ENCODE measurements at regions not wholly inside any gene's neighbourhood (a gene's known extent, or its start where the extent isn't known, plus 50 kb on each side); places are given as distances from the start of the nearest gene placed in this dataset.
"Not testable (repeated sequence)": the region's sequence is repeated elsewhere in the genome, so short reads cannot be mapped to it uniquely, and the experiment has no call there.

GRCh38 chr16:77500934-77501664 lies 66.3 kb upstream of the ADAMTS18 start:
- Histone ChIP-seq H3K36me3 (no peaks in the 10 kb centered on the region), H3K4me1 (peaks cover 0 to 5% (median 0%) of the 10 kb centered on the region in 4 donors), H3K9me3 (no peaks in the 10 kb centered on the region), H3K4me3 (no peak overlapping the region), H3K27me3 (no peaks in the 10 kb centered on the region), H3K27ac (no peak overlapping the region)
- WGBS, 2 donors: 64 to 65% methylated on average over 7 of the region's 7 CpGs
- no peak for DNase-seq (ENCODE audit: low spot score in 2 of 2)
- TF ChIP-seq EP300 (IDR thresholded peaks at IDR 0.05) (no peak), POLR2A (IDR thresholded peaks at IDR 0.05) (no peak), CTCF (IDR thresholded peaks at IDR 0.05) (no peak)

- H3K4me3 ChIP-seq: no peak overlapping the region
- peaks cover 0 to 5% (median 0%) of the 10 kb centered on the region in 4 donors for H3K4me1 ChIP-seq
- no peak for TF ChIP-seq CTCF (IDR thresholded peaks at IDR 0.05)
- TF ChIP-seq POLR2A (IDR thresholded peaks at IDR 0.05): no peak
- TF ChIP-seq EP300 (IDR thresholded peaks at IDR 0.05): no peak
- DNase-seq (ENCODE audit: low spot score in 2 of 2): no peak
- H3K36me3 ChIP-seq: no peaks in the 10 kb centered on the region
- no peaks in the 10 kb centered on the region for H3K27me3 ChIP-seq
- no peaks in the 10 kb centered on the region for H3K9me3 ChIP-seq
- 88 to 93% methylated on average over 6 of the region's 6 CpGs for WGBS, 2 donors
- H3K27ac ChIP-seq: no peak overlapping the region
These were observed 67.6 kb upstream of the ADAMTS18 start for GRCh38 chr16:77502448-77502847.

GRCh38 chr16:77506492-77506891 lies 71.7 kb upstream of the ADAMTS18 start:
- H3K4me3 ChIP-seq; H3K9me3 ChIP-seq; H3K36me3 ChIP-seq; H3K27me3 ChIP-seq; H3K27ac ChIP-seq; H3K4me1 ChIP-seq; DNase-seq (ENCODE audit: low spot score in 2 of 2): not testable (repeated sequence)
- WGBS, 2 donors: 89 to 95% methylated on average over 2 of the region's 2 CpGs

GRCh38 chr16:77509051-77509450 lies 74.2 kb upstream of the ADAMTS18 start:
- 89 to 95% methylated on average over 5 of the region's 5 CpGs for WGBS, 2 donors
- no peak for DNase-seq (ENCODE audit: low spot score in 2 of 2)
- no peaks in the 10 kb centered on the region for H3K9me3 ChIP-seq
- no peak overlapping the region for H3K27ac ChIP-seq
- H3K4me1 ChIP-seq: no peaks in the 10 kb centered on the region
- H3K36me3 ChIP-seq: no peaks in the 10 kb centered on the region
- no peaks in the 10 kb centered on the region for H3K27me3 ChIP-seq
- no peak for TF ChIP-seq EP300 (IDR thresholded peaks at IDR 0.05)
- no peak for TF ChIP-seq POLR2A (IDR thresholded peaks at IDR 0.05)
- TF ChIP-seq CTCF (IDR thresholded peaks at IDR 0.05): no peak
- H3K4me3 ChIP-seq: no peak overlapping the region

GRCh38 chr16:77509796-77510195 lies 75.0 kb upstream of the ADAMTS18 start:
- no peak for TF ChIP-seq EP300 (IDR thresholded peaks at IDR 0.05)
- no peak for TF ChIP-seq POLR2A (IDR thresholded peaks at IDR 0.05)
- no peak for TF ChIP-seq CTCF (IDR thresholded peaks at IDR 0.05)
- WGBS, 2 donors: 61 to 67% methylated on average over 6 of the region's 6 CpGs
- Histone ChIP-seq H3K4me1 (no peaks in the 10 kb centered on the region), H3K9me3 (no peaks in the 10 kb centered on the region), H3K36me3 (no peaks in the 10 kb centered on the region), H3K4me3 (no peak overlapping the region), H3K27ac (no peak overlapping the region), H3K27me3 (no peaks in the 10 kb centered on the region)
- DNase-seq (ENCODE audit: low spot score in 2 of 2): no peak
